CD4-positive, alpha-beta T cell (primary cell): ENCODE measurements at regions not wholly inside any gene's neighbourhood (a gene's known extent, or its start where the extent isn't known, plus 50 kb on each side); places are given as distances from the start of the nearest gene placed in this dataset.

ENCODE experiments used
- ATAC-seq: fragments of 200-7000 bp; cut with Tn5 transposase; one replicate; pipeline ENCODE4 v1.10.0; 2022; ENCODE audit warnings: mild to moderate bottlenecking; ENCODE audit not compliant: poor library complexity
- CTCF ChIA-PET: fragments of 350-600 bp; sonication (Branson Sonifier 250); formaldehyde crosslinking; loops from one replicate; lab custom pipeline; 2021; ENCODE audit warnings: antibody characterized with exemption, inconsistent platforms; lab: Charles Lee
- POLR2A ChIA-PET: fragments of 350-600 bp; sonication (Branson Sonifier 250); formaldehyde crosslinking; loops from one replicate; lab custom pipeline; 2021; ENCODE audit warnings: antibody characterized with exemption, inconsistent platforms; lab: Charles Lee
- DNase-seq, 14 experiments: peaks; one replicate each; pipeline ENCODE4 v3.0.0-alpha.2; 2013 to 2020; ENCODE audit warnings: mixed read lengths in 2 of 14
- H3K27ac ChIP-seq, 2 donors: one replicate each; pipeline versions ENCODE4 v1.5.1 to v1.7.0; 2013; ENCODE audit warnings: low read length in 2 of 2, low read depth in 1 of 2, mild to moderate bottlenecking in 1 of 2
- H3K27me3 ChIP-seq, 2 experiments: 1 replicate in 1 of 2; 2 replicates in 1 of 2; pipeline versions ENCODE4 v1.6.1 to v1.7.0; 2013; ENCODE audit warnings: low read length in 2 of 2, control low read depth in 1 of 2, mild to moderate bottlenecking in 1 of 2, moderate library complexity in 1 of 2; ENCODE audit not compliant: insufficient read depth in 2 of 2, control insufficient read depth in 1 of 2
- H3K36me3 ChIP-seq: one replicate; pipeline ENCODE4 v1.6.1; 2013; ENCODE audit warnings: low read length, control low read depth; ENCODE audit not compliant: insufficient read depth
- H3K4me1 ChIP-seq: one replicate; pipeline ENCODE4 v1.6.1; 2013; ENCODE audit warnings: low read length, control low read depth; ENCODE audit not compliant: insufficient read depth
- H3K4me3 ChIP-seq: one replicate; pipeline ENCODE4 v1.5.1; 2013; ENCODE audit warnings: mild to moderate bottlenecking, low read length, moderate library complexity
- H3K9me3 ChIP-seq, 2 experiments: 1 replicate in 1 of 2; 2 replicates in 1 of 2; pipeline versions ENCODE4 v1.6.1 to v1.7.0; 2013; ENCODE audit warnings: low read length in 2 of 2, mild to moderate bottlenecking in 2 of 2, control low read depth in 1 of 2, moderate library complexity in 1 of 2; ENCODE audit not compliant: control insufficient read depth in 1 of 2, insufficient read depth in 1 of 2
- H3K27ac Mint-ChIP-seq: one replicate; pipeline ENCODE4 v1.8.0; 2020; ENCODE audit warnings: mixed read lengths
- H3K27me3 Mint-ChIP-seq: one replicate; pipeline ENCODE4 v1.8.0; 2021; ENCODE audit warnings: mixed read lengths
- H3K36me3 Mint-ChIP-seq: one replicate; pipeline ENCODE4 v1.8.0; 2021; ENCODE audit warnings: low read depth, mixed read lengths
- H3K4me1 Mint-ChIP-seq: one replicate; pipeline ENCODE4 v1.8.0; 2021; ENCODE audit warnings: low read depth, mixed read lengths
- H3K4me3 Mint-ChIP-seq: one replicate; pipeline ENCODE4 v1.8.0; 2020; ENCODE audit warnings: mild to moderate bottlenecking, mixed read lengths
- H3K9me3 Mint-ChIP-seq: one replicate; pipeline ENCODE4 v1.8.0; 2020; ENCODE audit warnings: mixed read lengths
- intact Hi-C, 2 experiments: fragments of 100-400 bp; cut with DNase I in 1 of 2; cut with micrococcal nuclease in 1 of 2; formaldehyde crosslinking; loops; one replicate each; pipeline versions ENCODE4 v1.15.1 to v1.9.0; 2023 to 2025; cut with DNase I, micrococcal nuclease
- TF ChIP-seq, protein P1 (sequence below): fragments of 200-600 bp; IDR thresholded peaks from one replicate; pipeline ENCODE4 v1.8.0; 2022; ENCODE audit warnings: antibody characterized with exemption, mild to moderate bottlenecking

- DNase-seq, result no peak
- peaks cover 47% of the 10 kb centered on the region for H3K27me3 Mint-ChIP-seq
- no peaks in the 10 kb centered on the region for H3K4me1 ChIP-seq
- peaks cover 0 to 6% of the 10 kb centered on the region in 2 experiments for H3K9me3 ChIP-seq
- ChIA-PET POLR2A (no interaction called here), CTCF (no interaction called here)
- H3K4me3 Mint-ChIP-seq, result no peak overlapping the region
- no peak overlapping the region for H3K27ac ChIP-seq
- intact Hi-C loops, result no loop called here
- H3K4me1 Mint-ChIP-seq, result no peaks in the 10 kb centered on the region
- H3K27me3 ChIP-seq, result peaks cover 3 to 8% of the 10 kb centered on the region in 2 experiments
- no peaks in the 10 kb centered on the region for H3K36me3 ChIP-seq
- TF ChIP-seq, protein P1, sequence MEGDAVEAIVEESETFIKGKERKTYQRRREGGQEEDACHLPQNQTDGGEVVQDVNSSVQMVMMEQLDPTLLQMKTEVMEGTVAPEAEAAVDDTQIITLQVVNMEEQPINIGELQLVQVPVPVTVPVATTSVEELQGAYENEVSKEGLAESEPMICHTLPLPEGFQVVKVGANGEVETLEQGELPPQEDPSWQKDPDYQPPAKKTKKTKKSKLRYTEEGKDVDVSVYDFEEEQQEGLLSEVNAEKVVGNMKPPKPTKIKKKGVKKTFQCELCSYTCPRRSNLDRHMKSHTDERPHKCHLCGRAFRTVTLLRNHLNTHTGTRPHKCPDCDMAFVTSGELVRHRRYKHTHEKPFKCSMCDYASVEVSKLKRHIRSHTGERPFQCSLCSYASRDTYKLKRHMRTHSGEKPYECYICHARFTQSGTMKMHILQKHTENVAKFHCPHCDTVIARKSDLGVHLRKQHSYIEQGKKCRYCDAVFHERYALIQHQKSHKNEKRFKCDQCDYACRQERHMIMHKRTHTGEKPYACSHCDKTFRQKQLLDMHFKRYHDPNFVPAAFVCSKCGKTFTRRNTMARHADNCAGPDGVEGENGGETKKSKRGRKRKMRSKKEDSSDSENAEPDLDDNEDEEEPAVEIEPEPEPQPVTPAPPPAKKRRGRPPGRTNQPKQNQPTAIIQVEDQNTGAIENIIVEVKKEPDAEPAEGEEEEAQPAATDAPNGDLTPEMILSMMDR, result no peak
- no peak for ATAC-seq
- H3K36me3 Mint-ChIP-seq, result no peaks in the 10 kb centered on the region
- H3K4me3 ChIP-seq, result no peak overlapping the region
- no peaks in the 10 kb centered on the region for H3K9me3 Mint-ChIP-seq
- no peak overlapping the region for H3K27ac Mint-ChIP-seq
These were observed 136.7 kb downstream of the AACS start for GRCh38 chr12:125201940-125202339.

GRCh38 chr12:125202421-125202820 is 137.2 kb downstream of the AACS start:
- intact Hi-C loops, result no loop called here
- Mint-ChIP-seq H3K4me1 (no peaks in the 10 kb centered on the region), H3K27ac (no peak overlapping the region), H3K36me3 (no peaks in the 10 kb centered on the region), H3K4me3 (no peak overlapping the region), H3K9me3 (no peaks in the 10 kb centered on the region), H3K27me3 (peaks cover 44% of the 10 kb centered on the region)
- DNase-seq, result no peak
- Histone ChIP-seq H3K36me3 (no peaks in the 10 kb centered on the region), H3K4me1 (no peaks in the 10 kb centered on the region), H3K27me3 (peaks cover 3 to 11% of the 10 kb centered on the region in 2 experiments), H3K4me3 (no peak overlapping the region), H3K27ac (no peak overlapping the region), H3K9me3 (peaks cover 0 to 6% of the 10 kb centered on the region in 2 experiments)
- ChIA-PET POLR2A (no interaction called here), CTCF (interaction anchor here (0.9 kb wide), 1 partner anchor 27 kb away, joined by 3 read pairs; no protein-coding TSS in a partner anchor)
- TF ChIP-seq, protein P1, result no peak
- no peak for ATAC-seq

DNA sequence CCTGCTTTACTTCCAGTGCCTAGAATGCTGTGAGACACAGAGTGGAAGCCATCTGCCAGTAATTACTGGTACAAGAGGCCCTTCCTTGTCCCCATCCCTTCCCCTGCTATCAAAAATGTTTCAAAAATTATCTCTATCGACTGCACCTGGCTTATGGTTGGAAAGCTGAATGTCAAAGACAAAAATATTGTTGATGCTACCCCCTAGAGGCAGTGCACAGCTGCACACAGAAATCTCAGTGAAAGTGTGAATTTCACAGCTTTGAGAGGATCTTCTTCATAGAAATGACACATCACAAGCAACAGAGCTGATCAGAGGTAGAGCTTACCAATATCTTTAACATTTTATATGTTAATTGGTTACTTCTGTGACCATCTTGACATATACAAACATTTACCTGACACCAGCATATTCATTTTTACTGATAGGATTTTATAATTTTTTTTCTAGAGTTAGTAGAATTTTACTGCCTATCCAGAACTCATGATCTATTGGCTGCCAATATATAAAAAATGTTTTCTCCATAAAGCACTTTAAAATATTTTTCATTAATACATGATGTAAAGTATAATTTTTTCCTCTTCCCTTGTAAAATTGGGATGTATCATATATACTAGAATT is 138.0 kb downstream of the AACS start:
- ChIA-PET POLR2A (no interaction called here), CTCF (interaction anchor here (0.9 kb wide), 1 partner anchor 26 kb away, joined by 3 read pairs; no protein-coding TSS in a partner anchor)
- Histone ChIP-seq H3K4me3 (no peak overlapping the region), H3K4me1 (no peaks in the 10 kb centered on the region), H3K9me3 (peaks cover 0 to 6% of the 10 kb centered on the region in 2 experiments), H3K36me3 (no peaks in the 10 kb centered on the region), H3K27ac (no peak overlapping the region), H3K27me3 (peaks cover 3 to 11% of the 10 kb centered on the region in 2 experiments)
- no peak overlapping the region for H3K27ac Mint-ChIP-seq
- DNase-seq, result no peak
- H3K36me3 Mint-ChIP-seq, result no peaks in the 10 kb centered on the region
- no peak overlapping the region for H3K4me3 Mint-ChIP-seq
- H3K27me3 Mint-ChIP-seq, result peaks cover 44% of the 10 kb centered on the region
- no peaks in the 10 kb centered on the region for H3K4me1 Mint-ChIP-seq
- TF ChIP-seq, protein P1, result no peak
- intact Hi-C loops, result no loop called here
- H3K9me3 Mint-ChIP-seq, result no peaks in the 10 kb centered on the region
- no peak for ATAC-seq
